Ovary (tissue), 7 donors: ENCODE measurements at regions not wholly inside any gene's neighbourhood (a gene's known extent, or its start where the extent isn't known, plus 50 kb on each side); places are given as distances from the start of the nearest gene placed in this dataset.

Source experiments
- DNase-seq, 5 donors: peaks; one replicate each; pipeline ENCODE4 v3.0.0-alpha.2; 2019 to 2020
- H3K27ac ChIP-seq, 2 donors: fragments of 200-600 bp; one replicate each; pipeline versions ENCODE4 v1.5.1 to v1.8.0; 2019 to 2022
- H3K27me3 ChIP-seq: fragments of 200-600 bp; one replicate; pipeline ENCODE4 v1.8.0; 2022
- H3K36me3 ChIP-seq: fragments of 200-600 bp; sonication (generic); one replicate; pipeline ENCODE4 v1.5.1; 2019
- H3K4me1 ChIP-seq: one replicate; pipeline ENCODE4 v1.8.1; 2013; ENCODE audit warnings: mild to moderate bottlenecking, moderate library complexity; ENCODE audit not compliant: insufficient read depth
- H3K4me3 ChIP-seq: fragments of 200-600 bp; sonication (generic); one replicate; pipeline ENCODE4 v1.5.1; 2017
- H3K9me3 ChIP-seq, 2 donors: fragments of 200-600 bp in 1 of 2; sonication (generic) in 1 of 2; one replicate each; pipeline versions ENCODE4 v1.5.1 to v1.8.1; 2013 to 2019; ENCODE audit warnings: mild to moderate bottlenecking in 1 of 2, moderate library complexity in 1 of 2
- EP300 ChIP-seq: sonication (generic); formaldehyde crosslinking; IDR thresholded peaks from one replicate; pipeline ENCODE4 v1.6.1; 2017; ENCODE audit warnings: antibody characterized with exemption
- POLR2A ChIP-seq: fragments of 450-650 bp; IDR thresholded peaks from one replicate; pipeline ENCODE4 v1.6.1; 2017; ENCODE audit warnings: antibody characterized with exemption, mild to moderate bottlenecking, moderate library complexity
- WGBS, 3 donors: extraction: QIAGEN DNeasy Blood & Tissue Kit in 1 of 3; methylation state at CpG; one replicate each; pipeline versions ENCODE4 v1.1.5 to v1.1.7; 2013 to 2017; 5-methylcytosine and 5-hydroxymethylcytosine counted together
- intact Hi-C, 4 donors: fragments of 100-400 bp; cut with DNase I; formaldehyde crosslinking; loops; one replicate each; pipeline versions ENCODE4 v1.11.0 to v1.15.1; 2022 to 2023
- TF ChIP-seq, protein P1 (sequence below), 3 donors: fragments of 450-650 bp in 2 of 3; fragments of 200-600 bp in 1 of 3; IDR thresholded peaks; one replicate each; pipeline versions ENCODE4 v1.5.1 to v1.8.0; 2016 to 2022; ENCODE audit warnings: antibody characterized with exemption in 3 of 3, mild to moderate bottlenecking in 1 of 3
- donor health status: DM: no; HTN: no; CAD: no; lungs with moderate emphysema.
- donor health status: DM: no; HTN: no; CAD: no.
- donor health status: Bipolar disorder and iron deficiency.
- donor health status: DM: no; HTN: no; CAD: no.
- donor health status: DM: yes; HTN: yes; CAD: no.

DNA sequence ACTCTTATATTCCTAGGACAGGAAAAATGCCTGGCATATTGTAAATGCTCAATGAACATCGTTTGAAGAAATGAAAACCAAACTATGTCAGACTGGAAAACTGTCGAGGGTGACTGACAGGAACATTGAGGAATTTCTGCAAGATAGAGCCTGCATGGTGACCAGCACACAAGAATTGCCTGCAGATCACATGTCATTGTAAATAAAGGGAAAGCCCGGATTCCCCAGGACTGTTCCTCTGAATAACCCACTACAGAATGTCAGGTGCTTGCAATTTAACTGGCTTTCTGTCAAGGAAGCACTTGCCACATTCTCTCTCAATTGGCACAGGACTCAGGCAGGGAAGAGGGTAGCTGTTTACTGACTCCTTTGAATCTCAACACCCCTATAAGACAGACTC lies 129.0 kb upstream of the REG3G start:
- 69 to 78% (median 78%) methylated on average over 3 of the region's 3 CpGs for WGBS, 3 donors
- H3K27me3 ChIP-seq = no peaks in the 10 kb centered on the region
- H3K4me1 ChIP-seq = no peaks in the 10 kb centered on the region
- no peaks in the 10 kb centered on the region for H3K36me3 ChIP-seq
- H3K4me3 ChIP-seq = no peak overlapping the region
- TF ChIP-seq EP300 (no peak), POLR2A (no peak)
- TF ChIP-seq, protein P1, sequence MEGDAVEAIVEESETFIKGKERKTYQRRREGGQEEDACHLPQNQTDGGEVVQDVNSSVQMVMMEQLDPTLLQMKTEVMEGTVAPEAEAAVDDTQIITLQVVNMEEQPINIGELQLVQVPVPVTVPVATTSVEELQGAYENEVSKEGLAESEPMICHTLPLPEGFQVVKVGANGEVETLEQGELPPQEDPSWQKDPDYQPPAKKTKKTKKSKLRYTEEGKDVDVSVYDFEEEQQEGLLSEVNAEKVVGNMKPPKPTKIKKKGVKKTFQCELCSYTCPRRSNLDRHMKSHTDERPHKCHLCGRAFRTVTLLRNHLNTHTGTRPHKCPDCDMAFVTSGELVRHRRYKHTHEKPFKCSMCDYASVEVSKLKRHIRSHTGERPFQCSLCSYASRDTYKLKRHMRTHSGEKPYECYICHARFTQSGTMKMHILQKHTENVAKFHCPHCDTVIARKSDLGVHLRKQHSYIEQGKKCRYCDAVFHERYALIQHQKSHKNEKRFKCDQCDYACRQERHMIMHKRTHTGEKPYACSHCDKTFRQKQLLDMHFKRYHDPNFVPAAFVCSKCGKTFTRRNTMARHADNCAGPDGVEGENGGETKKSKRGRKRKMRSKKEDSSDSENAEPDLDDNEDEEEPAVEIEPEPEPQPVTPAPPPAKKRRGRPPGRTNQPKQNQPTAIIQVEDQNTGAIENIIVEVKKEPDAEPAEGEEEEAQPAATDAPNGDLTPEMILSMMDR (IDR thresholded peaks at IDR 0.05) = no peak
- no peak for DNase-seq
- H3K27ac ChIP-seq = no peak overlapping the region
- intact Hi-C loops = no loop called here
- no peaks in the 10 kb centered on the region for H3K9me3 ChIP-seq

DNA sequence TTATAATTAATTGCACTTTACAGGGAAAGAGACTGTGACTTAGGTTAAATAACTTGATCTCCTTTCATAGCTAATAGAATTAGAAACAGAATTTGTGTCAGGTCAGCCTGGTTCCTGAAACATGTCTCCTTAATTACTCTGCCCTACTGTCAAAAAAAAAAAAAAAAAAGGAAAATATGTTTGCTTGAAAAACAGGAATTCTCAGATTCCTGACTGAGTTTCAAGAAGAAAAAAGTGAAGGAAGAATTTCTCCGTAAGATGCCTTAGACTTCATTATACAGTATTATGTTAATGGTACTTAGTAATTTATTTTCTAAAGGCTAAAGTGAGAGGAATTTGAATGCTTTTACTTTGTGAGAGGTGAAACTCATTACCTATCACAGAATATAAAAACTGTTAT lies 118.4 kb upstream of the REG3G start:
- no peak for DNase-seq
- Histone ChIP-seq H3K27me3 (no peaks in the 10 kb centered on the region), H3K4me3 (no peak overlapping the region), H3K36me3 (no peaks in the 10 kb centered on the region), H3K27ac (no peak overlapping the region), H3K4me1 (no peaks in the 10 kb centered on the region), H3K9me3 (no peaks in the 10 kb centered on the region)
- 77 to 84% (median 81%) methylated on average over 1 of the region's 1 CpG for WGBS, 3 donors
- intact Hi-C loops = no loop called here
- TF ChIP-seq, protein P1 (IDR thresholded peaks at IDR 0.05) = no peak
- TF ChIP-seq POLR2A (no peak), EP300 (no peak)

DNA sequence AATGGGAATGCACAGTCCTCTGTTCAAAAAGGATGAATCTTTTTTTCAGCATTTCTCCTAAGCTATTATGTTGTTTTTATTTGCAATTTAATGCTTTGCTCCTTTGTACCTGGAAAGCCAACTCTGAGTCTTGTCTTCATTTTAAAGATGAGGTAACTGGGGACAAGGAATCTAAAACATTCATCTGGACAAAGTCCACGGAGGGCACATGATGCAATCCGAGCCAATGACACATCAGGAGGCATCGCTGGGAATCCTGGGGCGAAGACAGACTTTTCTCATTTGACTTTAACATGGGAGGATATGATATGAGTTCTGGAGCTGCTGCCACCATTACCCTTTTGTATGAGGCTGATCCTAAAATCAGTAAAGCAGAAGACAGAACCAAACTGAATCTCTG lies 116.5 kb upstream of the REG3G start:
- DNase-seq = no peak
- TF ChIP-seq EP300 (no peak), POLR2A (no peak)
- TF ChIP-seq, protein P1 (IDR thresholded peaks at IDR 0.05) = no peak
- H3K27me3 ChIP-seq = no peaks in the 10 kb centered on the region
- intact Hi-C loops = no loop called here
- H3K4me1 ChIP-seq = no peaks in the 10 kb centered on the region
- WGBS, 3 donors = 90 to 96% (median 91%) methylated on average over 4 of the region's 4 CpGs
- H3K9me3 ChIP-seq = no peaks in the 10 kb centered on the region
- no peaks in the 10 kb centered on the region for H3K36me3 ChIP-seq
- H3K4me3 ChIP-seq = no peak overlapping the region
- H3K27ac ChIP-seq = no peak overlapping the region

DNA sequence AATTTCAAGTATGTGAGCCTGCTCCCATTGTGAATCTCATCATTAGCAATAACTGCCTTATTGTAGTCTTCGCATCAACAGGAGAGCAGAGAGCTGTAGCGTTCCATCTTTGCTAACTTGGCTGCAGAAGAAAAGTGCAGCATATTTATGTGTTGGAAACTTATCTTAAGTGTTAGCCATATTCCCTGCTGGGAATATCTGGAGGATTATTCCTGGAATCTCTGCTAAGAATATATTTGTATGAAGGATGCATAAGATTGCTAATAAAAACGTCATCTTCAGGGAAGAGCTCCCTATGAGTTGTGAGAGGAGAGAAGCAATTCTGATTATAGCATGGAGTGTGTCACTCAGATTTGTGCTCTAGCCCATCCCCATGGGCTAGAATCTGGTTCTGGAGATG lies 115.1 kb upstream of the REG3G start:
- Histone ChIP-seq H3K4me3 (no peak overlapping the region), H3K9me3 (no peaks in the 10 kb centered on the region), H3K27me3 (no peaks in the 10 kb centered on the region), H3K36me3 (no peaks in the 10 kb centered on the region), H3K27ac (no peak overlapping the region), H3K4me1 (no peaks in the 10 kb centered on the region)
- no peak for DNase-seq
- TF ChIP-seq EP300 (no peak), POLR2A (no peak)
- TF ChIP-seq, protein P1 (IDR thresholded peaks at IDR 0.05) = no peak
- intact Hi-C loops = no loop called here
- WGBS, 3 donors = 40 to 58% (median 55%) methylated on average over 3 of the region's 3 CpGs

DNA sequence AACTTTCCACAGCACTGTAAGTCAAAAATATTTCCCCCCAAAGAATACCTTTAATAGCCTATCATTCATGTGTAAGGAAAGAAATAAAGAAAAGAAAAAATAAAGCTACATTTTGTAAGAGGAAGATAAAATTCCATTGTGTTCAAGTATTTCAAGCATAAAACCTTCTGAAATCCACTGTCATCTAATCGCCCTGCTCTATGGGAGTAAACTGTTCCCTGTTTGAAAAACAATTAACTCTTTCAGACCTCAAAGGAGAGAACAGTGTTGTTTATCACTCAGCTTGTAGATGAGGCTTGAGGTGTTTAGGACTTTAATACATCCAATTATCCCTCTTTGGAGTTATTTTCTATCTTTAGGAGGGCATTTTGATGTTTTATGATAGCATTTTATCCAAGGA lies 112.2 kb upstream of the REG3G start:
- Histone ChIP-seq H3K27ac (no peak overlapping the region), H3K9me3 (no peaks in the 10 kb centered on the region), H3K4me3 (no peak overlapping the region), H3K27me3 (no peaks in the 10 kb centered on the region), H3K4me1 (no peaks in the 10 kb centered on the region), H3K36me3 (no peaks in the 10 kb centered on the region)
- no peak for DNase-seq
- TF ChIP-seq, protein P1 (IDR thresholded peaks at IDR 0.05) = no peak
- TF ChIP-seq EP300 (no peak), POLR2A (no peak)
- WGBS, 3 donors = 7 to 20% (median 17%) methylated on average over 1 of the region's 1 CpG
- intact Hi-C loops = no loop called here
